NCI-H1694 treated with DMSO at 0.1 percent for 48 hours (cell line): ENCODE measurements at regions not wholly inside any gene's neighbourhood (a gene's known extent, or its start where the extent isn't known, plus 50 kb on each side); places are given as distances from the start of the nearest gene placed in this dataset.
"Not testable (repeated sequence)": the region's sequence is repeated elsewhere in the genome, so short reads cannot be mapped to it uniquely, and the experiment has no call there.

Experiments
- DNase-seq: peaks from one replicate; lab custom pipeline; 2025; lab: John Stamatoyannopoulos, UW

GRCh38 chr4:45241976-45242375, 515.6 kb upstream of the GNPDA2 start:
- no peak for DNase-seq

DNA sequence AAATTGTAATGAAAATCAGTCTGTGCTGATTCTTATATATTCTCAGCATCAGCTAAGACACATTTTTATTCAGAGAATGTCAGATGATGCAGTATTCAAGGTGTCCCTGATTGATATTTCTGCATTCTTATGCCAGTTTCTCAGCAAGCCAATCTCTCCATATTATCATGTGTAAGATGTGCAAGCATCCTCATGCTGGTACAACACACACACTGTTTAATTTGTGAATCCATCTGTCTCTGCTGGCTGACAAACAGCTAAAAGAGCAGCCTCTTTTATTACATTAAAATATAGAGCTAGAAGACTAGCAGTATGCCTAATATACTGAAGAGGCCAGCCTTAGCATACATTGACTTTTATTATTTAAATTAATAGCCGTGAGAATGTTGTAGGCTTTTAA, 502.9 kb upstream of the GNPDA2 start:
- peak; percentile 18 for DNase-seq

DNA sequence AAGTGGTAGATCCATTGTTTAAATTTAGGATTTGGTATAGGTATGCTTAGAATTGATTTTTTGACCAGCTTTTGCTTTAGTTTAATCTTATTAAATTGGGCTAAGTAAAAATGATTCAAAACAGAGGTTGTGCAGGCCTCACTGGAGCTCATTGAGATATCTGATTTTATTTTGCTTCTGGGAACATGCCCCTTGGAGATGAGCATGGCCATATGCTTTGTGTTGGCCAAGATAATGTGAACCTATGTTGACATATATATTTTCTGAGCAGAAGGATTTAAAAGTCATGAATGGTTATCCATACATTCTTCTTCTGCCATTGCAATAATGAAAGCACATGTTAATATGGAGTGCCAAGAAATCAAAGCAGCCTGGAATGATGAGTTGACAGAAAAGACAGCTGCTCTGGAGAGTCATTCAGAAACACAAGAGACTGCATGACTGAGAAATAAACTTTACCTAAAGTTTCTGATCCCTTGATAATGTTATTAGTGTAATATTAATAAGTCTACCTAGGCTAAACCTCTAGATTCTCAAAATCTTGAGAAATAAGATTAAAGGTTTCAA, 489.7 kb upstream of the GNPDA2 start:
- no peak for DNase-seq

GRCh38 chr4:45208476-45208875, 482.1 kb upstream of the GNPDA2 start:
- DNase-seq, result not testable (repeated sequence)

- DNase-seq, result not testable (repeated sequence)
Observed at GRCh38 chr4:45207864-45208331, 481.5 kb upstream of the GNPDA2 start.

- DNase-seq, result not testable (repeated sequence)
Observed at GRCh38 chr4:45207241-45207863, 481.0 kb upstream of the GNPDA2 start.

GRCh38 chr4:45199736-45200135, 473.4 kb upstream of the GNPDA2 start:
- DNase-seq, result no peak

DNA sequence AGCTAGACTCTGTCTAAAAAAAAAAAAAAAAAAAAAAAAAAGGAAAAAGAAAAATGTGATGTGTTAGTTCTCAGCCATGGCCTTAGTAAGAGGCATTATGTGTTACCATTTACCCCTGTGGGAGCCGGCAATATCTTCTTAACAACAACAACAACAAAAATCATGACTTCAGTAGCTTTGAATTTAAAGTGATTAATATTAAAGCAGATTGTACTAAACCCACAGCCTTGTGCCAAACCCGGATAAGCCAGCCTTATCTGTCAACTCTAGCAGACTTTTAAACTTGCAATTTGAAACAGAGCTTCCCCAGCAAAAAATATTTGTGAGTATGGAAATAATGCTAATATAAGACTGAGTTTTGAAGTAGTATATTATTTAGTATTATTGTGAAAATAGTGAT, 462.1 kb upstream of the GNPDA2 start:
- no peak for DNase-seq

DNA sequence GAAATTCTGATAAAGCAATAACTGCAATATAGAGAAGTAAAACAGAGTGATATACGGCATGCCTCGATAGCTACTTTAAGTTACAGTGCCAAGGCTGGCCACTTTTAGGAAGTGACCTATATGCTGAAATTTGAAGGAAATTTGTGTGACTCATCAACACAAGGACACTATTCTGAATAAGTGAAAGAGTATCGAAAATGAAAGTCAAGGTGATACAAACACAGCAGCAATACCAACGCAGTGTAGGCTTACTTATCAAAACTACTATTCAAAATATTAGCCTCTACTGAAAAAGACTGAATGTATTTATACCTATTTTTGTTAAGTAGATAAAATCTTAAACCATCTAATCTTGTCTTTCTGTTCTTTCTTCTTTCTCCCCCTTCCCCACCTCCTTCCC, 459.9 kb upstream of the GNPDA2 start:
- DNase-seq, result no peak

DNA sequence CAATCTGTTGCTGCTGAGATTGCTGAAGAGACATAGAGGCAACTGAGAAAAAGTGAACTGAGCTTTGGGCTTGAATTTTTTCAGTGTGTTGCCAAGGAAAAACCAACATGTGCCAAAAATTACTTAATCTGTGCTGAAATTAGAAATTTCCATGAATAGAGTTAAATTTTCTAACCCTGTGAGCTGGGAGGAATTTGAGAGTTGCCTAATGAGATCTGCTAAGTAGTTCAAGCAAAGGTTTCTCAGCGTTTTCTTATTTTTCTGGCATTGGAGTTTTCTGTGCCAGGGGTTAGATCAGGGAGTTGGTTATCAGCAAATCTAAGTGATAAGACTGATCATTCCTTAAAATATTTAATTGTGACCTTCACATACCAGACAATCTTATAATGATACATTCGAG, 457.5 kb upstream of the GNPDA2 start:
- no peak for DNase-seq

DNA sequence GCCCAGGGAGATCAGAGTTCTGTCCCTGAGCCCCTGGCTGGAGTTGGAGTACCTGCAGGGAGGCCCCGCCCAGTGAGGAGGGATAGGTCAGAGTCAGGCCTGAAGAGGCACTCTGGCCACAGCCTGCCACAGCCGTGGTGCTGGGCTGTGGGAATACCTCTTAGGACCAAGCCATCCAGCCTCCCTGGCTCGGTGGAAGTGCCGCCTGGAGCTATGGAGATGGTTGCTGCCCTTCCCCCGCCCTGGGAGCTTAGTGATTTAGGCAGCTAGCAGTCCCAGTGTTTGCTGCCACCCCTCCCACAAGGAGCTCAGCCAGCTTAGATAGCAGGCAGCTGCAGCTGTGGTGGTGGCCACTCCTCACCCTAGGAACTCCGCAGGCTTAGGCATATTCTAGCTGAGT, 446.3 kb upstream of the GNPDA2 start:
- no peak for DNase-seq

DNA sequence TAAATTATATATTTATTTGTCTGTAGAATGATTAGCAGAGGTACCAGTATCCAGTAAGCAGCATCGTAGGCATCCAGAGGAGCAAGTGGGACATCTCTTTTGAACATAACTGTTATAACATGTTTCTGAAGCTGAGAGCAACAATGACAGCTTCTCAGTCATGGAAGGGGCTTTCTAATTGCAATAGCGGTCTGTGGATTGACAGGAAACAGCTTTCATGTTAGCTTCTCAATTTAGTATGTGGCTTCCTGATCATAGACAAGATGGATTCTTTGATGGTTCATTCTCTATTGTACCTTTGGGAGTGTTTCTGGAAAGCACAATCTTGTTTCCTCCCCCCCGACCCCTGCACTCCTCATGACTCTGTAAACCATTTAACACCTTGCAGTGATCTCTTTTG, 434.6 kb upstream of the GNPDA2 start:
- no peak for DNase-seq

DNA sequence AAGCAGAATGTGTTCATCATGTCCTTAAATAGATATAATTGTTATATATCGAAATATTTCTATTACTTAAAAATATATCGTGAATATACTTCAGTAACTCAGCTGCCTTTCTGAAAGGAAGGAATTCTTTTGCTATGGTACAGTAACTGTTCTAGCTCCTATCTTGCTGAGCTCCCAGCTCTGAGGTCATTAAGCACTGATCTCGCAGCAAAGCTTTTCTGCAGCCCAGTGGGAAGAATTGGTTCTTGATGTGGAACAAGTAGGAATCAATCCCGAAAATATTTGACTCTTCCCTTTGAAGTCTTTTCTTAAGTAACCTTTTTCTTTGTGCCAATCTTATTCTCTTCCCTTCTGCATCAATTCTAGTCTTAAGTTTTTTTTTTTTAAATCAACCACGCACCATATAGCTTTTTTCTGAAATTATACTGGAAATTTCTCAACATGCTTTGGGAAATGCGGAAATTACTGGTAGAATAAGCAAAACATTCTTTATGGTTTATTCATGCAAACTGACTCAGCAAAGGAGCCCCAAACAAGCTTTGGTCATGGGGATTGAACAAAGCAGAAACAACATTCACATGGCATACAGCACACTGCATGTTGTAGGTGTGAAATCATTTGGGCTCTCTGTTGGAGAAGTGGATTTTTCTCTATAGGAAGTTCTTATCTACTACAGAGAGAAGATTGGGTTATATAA, 428.9 kb upstream of the GNPDA2 start:
- DNase-seq, result no peak

DNA sequence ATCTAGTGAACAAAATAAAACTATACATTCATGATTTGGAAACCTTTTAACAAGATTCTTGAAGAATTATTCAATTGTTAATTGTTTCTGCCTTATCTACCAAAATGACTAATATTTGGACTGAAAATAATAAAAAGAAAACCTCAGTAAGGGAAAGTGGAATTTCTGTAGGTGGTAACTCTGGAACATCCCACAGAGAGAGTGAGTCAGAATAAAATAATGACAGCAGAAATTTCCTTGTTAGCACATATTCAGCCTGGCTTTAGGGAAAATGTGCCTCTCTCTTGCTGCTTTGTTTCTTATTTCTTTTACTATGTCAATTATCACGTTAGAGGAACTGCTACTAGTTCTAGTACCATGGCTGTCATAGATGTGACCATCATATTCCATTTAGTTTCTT, 421.5 kb upstream of the GNPDA2 start:
- DNase-seq, result no peak

- DNase-seq, result no peak
Observed at GRCh38 chr4:45131020-45131419, 404.7 kb upstream of the GNPDA2 start.

DNA sequence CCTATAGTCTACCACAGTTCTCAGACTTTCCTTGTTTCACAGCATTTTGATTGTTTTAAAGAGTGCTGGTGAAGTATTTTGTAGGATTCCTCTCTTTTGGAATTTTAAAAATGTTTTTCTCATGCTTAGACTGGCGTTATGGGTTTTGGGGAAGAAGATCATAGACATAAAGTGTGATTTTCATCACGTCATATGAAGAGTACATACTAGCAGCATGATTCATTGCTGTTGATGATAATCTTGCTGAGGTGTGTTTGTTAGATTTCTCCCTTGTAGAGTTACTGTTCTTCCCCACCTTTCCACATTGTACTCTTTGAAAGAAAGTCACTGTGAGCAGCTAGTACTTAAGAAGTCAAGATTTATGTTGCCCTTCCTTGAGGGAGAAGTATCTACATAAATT, 396.1 kb upstream of the GNPDA2 start:
- DNase-seq, result no peak

- peak; percentile 78 for DNase-seq
Observed at GRCh38 chr4:45121426-45121975, 395.1 kb upstream of the GNPDA2 start.

GRCh38 chr4:45120163-45120562, 393.8 kb upstream of the GNPDA2 start:
- DNase-seq, result no peak

- no peak for DNase-seq
Observed at GRCh38 chr4:45119376-45119775, 393.0 kb upstream of the GNPDA2 start.

DNA sequence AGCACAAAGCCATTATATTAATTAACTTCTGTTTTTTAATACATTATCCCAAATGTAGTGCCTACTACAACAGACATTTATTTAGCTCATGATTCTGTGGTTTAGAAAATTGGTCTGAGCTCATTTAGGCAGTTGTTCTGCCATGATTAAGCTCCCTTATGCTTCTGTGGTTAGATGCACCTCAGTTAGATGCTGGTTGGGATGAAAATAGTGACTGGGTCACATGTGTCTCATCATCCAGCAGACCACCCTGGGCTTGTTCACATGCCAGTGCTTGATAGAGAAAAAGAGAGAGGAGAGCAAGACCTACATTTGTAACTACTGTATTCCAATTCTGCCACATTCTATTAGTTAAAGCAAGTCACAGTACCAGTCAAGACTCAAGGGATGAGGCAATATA, 376.4 kb upstream of the GNPDA2 start:
- no peak for DNase-seq

GRCh38 chr4:45100956-45101818, 374.8 kb upstream of the GNPDA2 start:
- no peak for DNase-seq

DNA sequence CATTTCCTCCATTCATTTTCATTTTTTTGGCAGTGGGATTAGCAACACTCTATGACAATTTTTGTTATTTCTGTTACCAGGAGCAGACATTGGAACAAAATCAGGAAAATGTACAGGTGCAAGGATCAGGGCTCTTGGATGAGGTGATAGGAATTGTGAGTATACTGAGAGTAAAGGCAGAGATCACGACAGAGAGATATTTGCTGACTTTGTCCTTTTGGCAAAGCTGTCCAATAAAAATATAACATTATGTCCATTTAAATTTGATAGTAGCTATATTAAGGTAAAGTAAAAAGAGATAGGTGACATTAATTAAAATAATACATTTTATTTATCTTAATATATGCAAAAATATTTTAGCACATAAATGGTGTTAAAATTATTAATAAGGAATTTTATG, 373.1 kb upstream of the GNPDA2 start:
- no peak for DNase-seq
